GM21381 (cell line): ENCODE measurements at regions not wholly inside any gene's neighbourhood (a gene's known extent, or its start where the extent isn't known, plus 50 kb on each side); places are given as distances from the start of the nearest gene placed in this dataset.
A peak's percentile ranks its signal among the peaks of the same experiment; 100 is the strongest.

Source experiments
- ATAC-seq: cut with Tn5 transposase; IDR thresholded peaks from one replicate; pipeline ENCODE4 v1.9.1; 2021; ENCODE audit warnings: mild to moderate bottlenecking, moderate library complexity; ENCODE audit not compliant: unreplicated experiment

- ATAC-seq: no peak
These were observed 379.0 kb upstream of the MEF2C start for GRCh38 chr5:89262030-89262429.

GRCh38 chr5:89260254-89260653, 377.3 kb upstream of the MEF2C start:
- ATAC-seq: no peak

- no peak for ATAC-seq
These were observed 373.0 kb upstream of the MEF2C start for GRCh38 chr5:89255845-89256463.

- ATAC-seq: no peak
These were observed 370.8 kb upstream of the MEF2C start for GRCh38 chr5:89253666-89254352.

GRCh38 chr5:89246864-89247263, 363.9 kb upstream of the MEF2C start:
- ATAC-seq: no peak

- ATAC-seq: no peak
These were observed 363.3 kb upstream of the MEF2C start for GRCh38 chr5:89246252-89246651.

GRCh38 chr5:89243611-89244010, 360.6 kb upstream of the MEF2C start:
- no peak for ATAC-seq

- no peak for ATAC-seq
These were observed 358.2 kb upstream of the MEF2C start for GRCh38 chr5:89241186-89241585.

- ATAC-seq: no peak
These were observed 353.9 kb upstream of the MEF2C start for GRCh38 chr5:89236900-89237299.

GRCh38 chr5:89233462-89233861, 350.5 kb upstream of the MEF2C start:
- ATAC-seq: no peak

GRCh38 chr5:89232139-89232603, 349.2 kb upstream of the MEF2C start:
- ATAC-seq: peak; percentile 94

- ATAC-seq: no peak
These were observed 347.2 kb upstream of the MEF2C start for GRCh38 chr5:89230178-89230577.

GRCh38 chr5:89229331-89230070, 346.5 kb upstream of the MEF2C start:
- no peak for ATAC-seq

- no peak for ATAC-seq
These were observed 345.4 kb upstream of the MEF2C start for GRCh38 chr5:89228355-89228754.

- no peak for ATAC-seq
These were observed 335.4 kb upstream of the MEF2C start for GRCh38 chr5:89218364-89218763.

- no peak for ATAC-seq
These were observed 333.6 kb upstream of the MEF2C start for GRCh38 chr5:89216606-89217005.

- ATAC-seq: no peak
These were observed 330.6 kb upstream of the MEF2C start for GRCh38 chr5:89213573-89213972.

- no peak for ATAC-seq
These were observed 328.9 kb upstream of the MEF2C start for GRCh38 chr5:89211836-89212235.

- no peak for ATAC-seq
These were observed 325.8 kb upstream of the MEF2C start for GRCh38 chr5:89208811-89209210.

GRCh38 chr5:89208392-89208791, 325.4 kb upstream of the MEF2C start:
- no peak for ATAC-seq

- ATAC-seq: no peak
These were observed 321.8 kb upstream of the MEF2C start for GRCh38 chr5:89204756-89205155.

GRCh38 chr5:89203611-89204010, 320.6 kb upstream of the MEF2C start:
- ATAC-seq: no peak
